HEK293 (cell line): ENCODE measurements at regions not wholly inside any gene's neighbourhood (a gene's known extent, or its start where the extent isn't known, plus 50 kb on each side); places are given as distances from the start of the nearest gene placed in this dataset.

Experiments used
- ZNF24 ChIP-seq: fragments of 450-650 bp; formaldehyde crosslinking; IDR thresholded peaks from 2 replicates; pipeline ENCODE4 v1.5.1; 2016; ENCODE audit warnings: missing biosample characterization, missing genetic modification characterization
- TF ChIP-seq, protein P1 (sequence below): fragments of 450-650 bp; formaldehyde crosslinking; IDR thresholded peaks from 2 replicates; pipeline ENCODE4 v1.5.1; 2016; ENCODE audit warnings: missing biosample characterization, missing genetic modification characterization
- TF ChIP-seq, protein P2 (sequence below): fragments of 450-650 bp; formaldehyde crosslinking; optimal IDR thresholded peaks from 2 replicates; pipeline ENCODE3; 2016; ENCODE audit warnings: missing biosample characterization, mild to moderate bottlenecking, missing genetic modification characterization

DNA sequence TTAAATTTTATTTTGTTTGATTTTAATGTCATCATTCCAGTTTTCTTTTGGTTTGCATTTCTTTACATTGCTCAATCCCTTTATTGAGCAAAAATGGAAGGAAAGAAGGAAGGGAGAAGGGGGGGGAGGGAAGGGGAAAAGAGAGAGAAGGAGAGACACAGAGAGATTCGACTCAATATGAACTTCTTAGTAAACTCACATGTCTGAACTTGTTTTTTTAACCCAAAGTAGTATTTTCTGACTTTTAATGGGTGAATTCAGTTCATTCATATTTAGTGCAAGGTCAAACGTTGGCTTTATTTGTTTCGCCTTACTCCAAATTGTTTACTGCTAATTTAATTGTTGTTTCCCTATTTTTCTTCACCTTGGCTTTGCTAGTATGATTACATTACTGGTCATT is 278.6 kb downstream of the COL12A1 start:
- TF ChIP-seq ZNF24 (tag by site-specific recombination), result no peak
- TF ChIP-seq, protein P1, sequence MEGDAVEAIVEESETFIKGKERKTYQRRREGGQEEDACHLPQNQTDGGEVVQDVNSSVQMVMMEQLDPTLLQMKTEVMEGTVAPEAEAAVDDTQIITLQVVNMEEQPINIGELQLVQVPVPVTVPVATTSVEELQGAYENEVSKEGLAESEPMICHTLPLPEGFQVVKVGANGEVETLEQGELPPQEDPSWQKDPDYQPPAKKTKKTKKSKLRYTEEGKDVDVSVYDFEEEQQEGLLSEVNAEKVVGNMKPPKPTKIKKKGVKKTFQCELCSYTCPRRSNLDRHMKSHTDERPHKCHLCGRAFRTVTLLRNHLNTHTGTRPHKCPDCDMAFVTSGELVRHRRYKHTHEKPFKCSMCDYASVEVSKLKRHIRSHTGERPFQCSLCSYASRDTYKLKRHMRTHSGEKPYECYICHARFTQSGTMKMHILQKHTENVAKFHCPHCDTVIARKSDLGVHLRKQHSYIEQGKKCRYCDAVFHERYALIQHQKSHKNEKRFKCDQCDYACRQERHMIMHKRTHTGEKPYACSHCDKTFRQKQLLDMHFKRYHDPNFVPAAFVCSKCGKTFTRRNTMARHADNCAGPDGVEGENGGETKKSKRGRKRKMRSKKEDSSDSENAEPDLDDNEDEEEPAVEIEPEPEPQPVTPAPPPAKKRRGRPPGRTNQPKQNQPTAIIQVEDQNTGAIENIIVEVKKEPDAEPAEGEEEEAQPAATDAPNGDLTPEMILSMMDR (tag by site-specific recombination), result no peak
- TF ChIP-seq, protein P2, sequence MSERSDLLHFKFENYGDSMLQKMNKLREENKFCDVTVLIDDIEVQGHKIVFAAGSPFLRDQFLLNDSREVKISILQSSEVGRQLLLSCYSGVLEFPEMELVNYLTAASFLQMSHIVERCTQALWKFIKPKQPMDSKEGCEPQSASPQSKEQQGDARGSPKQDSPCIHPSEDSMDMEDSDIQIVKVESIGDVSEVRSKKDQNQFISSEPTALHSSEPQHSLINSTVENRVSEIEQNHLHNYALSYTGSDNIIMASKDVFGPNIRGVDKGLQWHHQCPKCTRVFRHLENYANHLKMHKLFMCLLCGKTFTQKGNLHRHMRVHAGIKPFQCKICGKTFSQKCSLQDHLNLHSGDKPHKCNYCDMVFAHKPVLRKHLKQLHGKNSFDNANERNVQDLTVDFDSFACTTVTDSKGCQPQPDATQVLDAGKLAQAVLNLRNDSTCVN, result no peak
